ENCODE measurements at regions not wholly inside any gene's neighbourhood (a gene's known extent, or its start where the extent isn't known, plus 50 kb on each side); places are given as distances from the start of the nearest gene placed in this dataset.

GRCh38 chr10:108913300-108913699 lies 1010.0 kb downstream of the XPNPEP1 start:
- TF ChIP-seq HDAC2 (IDR thresholded peaks at IDR 0.05) = no peak
- TF ChIP-seq KDM1A (IDR thresholded peaks at IDR 0.05; ENCODE audit: low read depth) = no peak
- no peak for TF ChIP-seq MAZ (IDR thresholded peaks at IDR 0.05; ENCODE audit: borderline replicate concordance, low read depth, low read length)
- no peak for TF ChIP-seq REST (IDR thresholded peaks at IDR 0.05)
- no peak for TF ChIP-seq CHD2 (IDR thresholded peaks at IDR 0.05; ENCODE audit: low read length, partially characterized antibody)
- TF ChIP-seq, protein P1, sequence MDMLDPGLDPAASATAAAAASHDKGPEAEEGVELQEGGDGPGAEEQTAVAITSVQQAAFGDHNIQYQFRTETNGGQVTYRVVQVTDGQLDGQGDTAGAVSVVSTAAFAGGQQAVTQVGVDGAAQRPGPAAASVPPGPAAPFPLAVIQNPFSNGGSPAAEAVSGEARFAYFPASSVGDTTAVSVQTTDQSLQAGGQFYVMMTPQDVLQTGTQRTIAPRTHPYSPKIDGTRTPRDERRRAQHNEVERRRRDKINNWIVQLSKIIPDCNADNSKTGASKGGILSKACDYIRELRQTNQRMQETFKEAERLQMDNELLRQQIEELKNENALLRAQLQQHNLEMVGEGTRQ (IDR thresholded peaks at IDR 0.05) = no peak
- no peak for TF ChIP-seq CTCF (IDR thresholded peaks at IDR 0.05)
- TF ChIP-seq KDM5A (IDR thresholded peaks at IDR 0.05) = no peak
- TF ChIP-seq, protein P2, sequence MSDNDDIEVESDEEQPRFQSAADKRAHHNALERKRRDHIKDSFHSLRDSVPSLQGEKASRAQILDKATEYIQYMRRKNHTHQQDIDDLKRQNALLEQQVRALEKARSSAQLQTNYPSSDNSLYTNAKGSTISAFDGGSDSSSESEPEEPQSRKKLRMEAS (IDR thresholded peaks at IDR 0.05) = no peak
